Lung (tissue), 11 donors: ENCODE measurements at regions not wholly inside any gene's neighbourhood (a gene's known extent, or its start where the extent isn't known, plus 50 kb on each side); places are given as distances from the start of the nearest gene placed in this dataset.

Experiments
- ATAC-seq: fragments of 200-7000 bp; cut with Tn5 transposase; one replicate; pipeline ENCODE4 v1.9.1; 2020; ENCODE audit warnings: moderate number of reproducible peaks; ENCODE audit not compliant: insufficient read depth, low FRiP score
- DNase-seq, 3 donors: peaks; one replicate each; pipeline ENCODE4 v3.0.0-alpha.2; 2013 to 2017
- H3K27ac ChIP-seq, 2 donors: one replicate each; pipeline ENCODE4 v1.5.1; 2013; ENCODE audit warnings: mild to moderate bottlenecking in 2 of 2, moderate library complexity in 2 of 2, control low read depth in 1 of 2, inconsistent platforms in 1 of 2, low read depth in 1 of 2, low read length in 1 of 2
- H3K27me3 ChIP-seq, 3 donors: one replicate each; pipeline ENCODE4 v1.5.1; 2013; ENCODE audit warnings: low read length in 2 of 3; ENCODE audit not compliant: control insufficient read depth in 3 of 3, insufficient read depth in 3 of 3
- H3K36me3 ChIP-seq, 4 donors: one replicate each; pipeline ENCODE4 v1.5.1; 2013; ENCODE audit warnings: low read length in 4 of 4, mild to moderate bottlenecking in 1 of 4, moderate library complexity in 1 of 4; ENCODE audit not compliant: control insufficient read depth in 4 of 4, insufficient read depth in 4 of 4
- H3K4me1 ChIP-seq, 5 donors: one replicate each; pipeline ENCODE4 v1.5.1; 2013; ENCODE audit warnings: low read length in 5 of 5, mild to moderate bottlenecking in 2 of 5, moderate library complexity in 1 of 5; ENCODE audit not compliant: control insufficient read depth in 5 of 5, insufficient read depth in 5 of 5
- H3K4me3 ChIP-seq: one replicate; pipeline ENCODE4 v1.5.1; 2013; ENCODE audit warnings: mild to moderate bottlenecking, control low read depth, moderate library complexity
- H3K9ac ChIP-seq, 2 donors: one replicate each; pipeline ENCODE4 v1.5.1; 2013; ENCODE audit warnings: low read length in 2 of 2, control low read depth in 1 of 2; ENCODE audit not compliant: insufficient read depth in 1 of 2
- H3K9me3 ChIP-seq, 4 donors: one replicate each; pipeline ENCODE4 v1.5.1; 2013; ENCODE audit warnings: low read length in 3 of 4, mild to moderate bottlenecking in 1 of 4, moderate library complexity in 1 of 4; ENCODE audit not compliant: control insufficient read depth in 4 of 4, insufficient read depth in 3 of 4
- CTCF ChIP-seq: IDR thresholded peaks from 2 replicates; pipeline ENCODE4 v1.5.1; 2012; ENCODE audit warnings: mild to moderate bottlenecking; ENCODE audit errors: control extremely low read depth, extremely low read depth
- WGBS, 2 donors: extraction: QIAGEN DNeasy Blood & Tissue Kit; methylation state at CpG; one replicate each; pipeline ENCODE4 v1.1.7; 2013; 5-methylcytosine and 5-hydroxymethylcytosine counted together
- donor health status: control.
- donor health status: control.
- donor health status: Bipolar disorder and iron deficiency.
- donor health status: healthy.
- donor health status: DM: yes; HTN: yes; CAD: no.

GRCh38 chrX:113651306-113651705 is 810.7 kb upstream of the AMOT start:
- Histone ChIP-seq H3K27ac (no peak overlapping the region), H3K4me1 (no peaks in the 10 kb centered on the region), H3K4me3 (no peak overlapping the region), H3K9ac (no peak overlapping the region), H3K36me3 (no peaks in the 10 kb centered on the region), H3K9me3 (no peaks in the 10 kb centered on the region), H3K27me3 (peaks cover 0 to 22% (median 3%) of the 10 kb centered on the region in 3 donors)
- no peak for TF ChIP-seq CTCF
- WGBS, 2 donors = 78 to 100% methylated on average over 2 of the region's 2 CpGs
- no peak for ATAC-seq
- DNase-seq = no peak

DNA sequence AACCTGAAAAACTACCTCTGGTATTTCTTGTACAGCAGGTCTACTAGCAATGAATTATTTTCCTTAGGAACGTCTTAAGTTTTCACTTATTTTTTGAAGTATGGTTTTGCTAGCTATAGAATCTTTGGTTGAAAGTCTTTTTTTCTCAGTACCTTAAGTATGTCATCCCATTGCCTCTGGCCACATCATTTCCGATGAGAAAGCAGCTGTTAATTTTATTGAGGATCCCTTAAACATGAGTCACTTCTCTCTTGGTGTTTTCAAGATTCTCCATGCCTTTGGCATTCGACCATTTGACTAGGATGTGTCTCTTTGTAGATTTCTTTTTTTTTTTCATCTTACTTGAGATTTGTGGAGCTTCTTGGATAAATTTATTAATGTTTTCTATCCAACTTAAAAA is 803.8 kb upstream of the AMOT start:
- WGBS, 2 donors = 72 to 81% methylated on average over 3 of the region's 3 CpGs
- H3K36me3 ChIP-seq = no peaks in the 10 kb centered on the region

DNA sequence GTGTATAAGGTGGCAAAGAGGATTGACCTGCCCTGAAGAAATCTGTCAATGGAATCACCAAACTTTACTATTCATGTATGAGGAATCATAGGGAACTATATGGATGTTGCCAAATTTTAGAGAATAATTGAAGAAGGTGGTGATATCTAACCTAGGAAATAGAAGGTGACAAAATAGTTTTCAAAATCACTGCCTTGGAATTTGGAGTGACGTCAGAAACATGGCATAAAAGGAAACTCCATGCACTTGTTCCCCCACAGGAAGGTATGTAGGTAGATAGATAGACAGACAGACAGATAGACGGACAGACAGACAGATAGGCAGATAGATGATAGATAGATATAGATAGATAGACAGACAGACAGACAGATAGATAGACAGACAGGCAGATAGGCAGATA is 793.9 kb upstream of the AMOT start:
- no peak overlapping the region for H3K9ac ChIP-seq
- no peak overlapping the region for H3K4me3 ChIP-seq
- DNase-seq = no peak
- H3K4me1 ChIP-seq = no peaks in the 10 kb centered on the region
- no peak for TF ChIP-seq CTCF
- no peak overlapping the region for H3K27ac ChIP-seq
- WGBS, 2 donors = 60 to 89% methylated on average over 2 of the region's 2 CpGs
- no peaks in the 10 kb centered on the region for H3K36me3 ChIP-seq
- H3K27me3 ChIP-seq = peaks cover 0 to 23% (median 8%) of the 10 kb centered on the region in 3 donors
- no peak for ATAC-seq
- H3K9me3 ChIP-seq = no peaks in the 10 kb centered on the region

More for the DNA sequence above, 803.8 kb upstream of the AMOT start:
- H3K27ac ChIP-seq = no peak overlapping the region
- H3K9me3 ChIP-seq = no peaks in the 10 kb centered on the region
- ATAC-seq = no peak
- no peak overlapping the region for H3K4me3 ChIP-seq
- peaks cover 0 to 7% (median 5%) of the 10 kb centered on the region in 3 donors for H3K27me3 ChIP-seq
- DNase-seq = no peak
- no peak overlapping the region for H3K9ac ChIP-seq
- no peak for TF ChIP-seq CTCF
- no peaks in the 10 kb centered on the region for H3K4me1 ChIP-seq

GRCh38 chrX:113629326-113629725 is 788.7 kb upstream of the AMOT start:
- 79 to 85% methylated on average over 3 of the region's 3 CpGs for WGBS, 2 donors

More at GRCh38 chrX:113629326-113629725, 788.7 kb upstream of the AMOT start:
- Histone ChIP-seq H3K27ac (no peak overlapping the region), H3K9me3 (peaks cover 0 to 2% (median 0%) of the 10 kb centered on the region in 4 donors), H3K36me3 (no peaks in the 10 kb centered on the region), H3K4me1 (no peaks in the 10 kb centered on the region), H3K4me3 (no peak overlapping the region), H3K27me3 (peaks cover 0 to 21% (median 9%) of the 10 kb centered on the region in 3 donors), H3K9ac (no peak overlapping the region)
- TF ChIP-seq CTCF = no peak
- DNase-seq (no peak), ATAC-seq (no peak)
